A673 (cell line): ENCODE measurements at regions not wholly inside any gene's neighbourhood (a gene's known extent, or its start where the extent isn't known, plus 50 kb on each side); places are given as distances from the start of the nearest gene placed in this dataset.

Experiments
- CTCF ChIP-seq: fragments of 300-800, 200-600 bp; sonication (generic); conservative IDR thresholded peaks from 2 replicates; pipeline ENCODE4 v1.5.1; 2017; ENCODE audit warnings: low read depth, mild to moderate bottlenecking, antibody characterized with exemption, low read length, moderate library complexity, mixed read lengths
- EZH2 ChIP-seq: fragments of 200-600 bp; sonication (generic); IDR thresholded peaks from 2 replicates; pipeline ENCODE4 v1.6.1; 2017; ENCODE audit warnings: borderline replicate concordance, low read depth, mild to moderate bottlenecking, mixed read lengths, antibody characterized with exemption, low read length; ENCODE audit not compliant: poor library complexity, severe bottlenecking

GRCh38 chr10:7098160-7098762, 312.6 kb downstream of the SFMBT2 start:
- TF ChIP-seq EZH2 (no peak), CTCF (no peak)
